IPS-NIHi11 (cell line): ENCODE measurements at regions not wholly inside any gene's neighbourhood (a gene's known extent, or its start where the extent isn't known, plus 50 kb on each side); places are given as distances from the start of the nearest gene placed in this dataset.
"Not testable (repeated sequence)": the region's sequence is repeated elsewhere in the genome, so short reads cannot be mapped to it uniquely, and the experiment has no call there.

Experiments
- DNase-seq: peaks from one replicate; pipeline ENCODE4 v3.0.0; 2012; ENCODE audit warnings: mixed read lengths, low spot score

DNA sequence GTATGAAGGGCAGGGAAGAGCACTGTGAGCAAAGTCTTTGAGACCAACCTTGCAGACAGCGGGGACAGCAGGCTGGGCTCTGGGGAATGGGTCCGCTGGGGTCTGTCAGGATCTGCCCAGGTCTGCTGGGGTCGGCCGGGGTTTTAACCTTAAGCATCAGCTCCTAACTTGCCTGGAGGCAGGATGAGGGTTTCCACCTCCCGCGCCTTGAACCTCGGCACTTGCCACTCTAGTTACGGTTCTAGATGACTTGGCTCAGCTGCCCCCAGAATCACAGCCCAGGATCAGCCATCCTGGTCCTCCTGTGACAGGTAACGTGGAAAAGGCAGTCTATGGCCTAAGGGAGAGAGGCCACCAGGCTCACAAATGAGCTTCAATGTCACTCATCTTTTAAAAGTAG, 50.4 kb upstream of the CACUL1 start:
- DNase-seq, result no peak

GRCh38 chr10:118807512-118808305, 52.9 kb upstream of the CACUL1 start:
- DNase-seq, result no peak

- no peak for DNase-seq
These were observed 54.0 kb upstream of the CACUL1 start for GRCh38 chr10:118808601-118809356.

- no peak for DNase-seq
These were observed 54.8 kb upstream of the CACUL1 start for GRCh38 chr10:118809357-118810220.

GRCh38 chr10:118810796-118811505, 56.2 kb upstream of the CACUL1 start:
- DNase-seq, result no peak

- no peak for DNase-seq
These were observed 57.1 kb upstream of the CACUL1 start for GRCh38 chr10:118811675-118812392.

GRCh38 chr10:118812393-118812740, 57.6 kb upstream of the CACUL1 start:
- peak; percentile 42 for DNase-seq

- not testable (repeated sequence) for DNase-seq
These were observed 58.2 kb upstream of the CACUL1 start for GRCh38 chr10:118813001-118813400.

GRCh38 chr10:118816471-118817168, 61.9 kb upstream of the CACUL1 start:
- no peak for DNase-seq

- DNase-seq, result no peak
These were observed 62.7 kb upstream of the CACUL1 start for GRCh38 chr10:118817328-118818068.

DNA sequence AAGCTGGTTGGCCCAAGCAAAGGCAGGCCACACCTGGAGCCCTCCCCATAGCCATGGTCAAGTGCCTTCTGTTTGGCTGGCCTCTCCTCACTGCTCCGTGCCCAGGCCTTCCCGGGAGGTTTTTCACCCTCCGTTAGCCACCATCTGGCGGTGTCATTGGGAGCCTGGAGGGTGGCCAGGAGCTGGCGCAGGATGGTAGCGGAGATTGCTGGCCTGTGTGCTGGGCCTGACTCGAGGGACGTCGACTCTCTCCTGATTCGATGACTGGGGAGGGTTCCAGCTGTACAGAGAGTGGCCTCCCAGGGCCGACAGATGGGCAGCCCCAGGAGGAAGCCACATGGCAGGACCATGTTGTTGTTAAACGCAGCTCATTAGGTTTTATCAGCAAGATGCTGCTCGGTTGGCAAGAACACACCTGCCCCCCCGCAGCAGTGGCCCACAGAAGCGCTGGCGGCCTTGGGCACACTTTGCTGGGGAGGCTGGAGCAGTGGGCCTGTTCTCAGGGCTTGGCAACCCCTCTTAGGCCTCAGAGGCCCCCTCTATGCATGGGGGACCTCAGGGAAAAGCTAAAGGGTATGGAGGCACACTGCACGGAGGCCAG, 64.0 kb upstream of the CACUL1 start:
- DNase-seq, result peak; percentile 42

DNA sequence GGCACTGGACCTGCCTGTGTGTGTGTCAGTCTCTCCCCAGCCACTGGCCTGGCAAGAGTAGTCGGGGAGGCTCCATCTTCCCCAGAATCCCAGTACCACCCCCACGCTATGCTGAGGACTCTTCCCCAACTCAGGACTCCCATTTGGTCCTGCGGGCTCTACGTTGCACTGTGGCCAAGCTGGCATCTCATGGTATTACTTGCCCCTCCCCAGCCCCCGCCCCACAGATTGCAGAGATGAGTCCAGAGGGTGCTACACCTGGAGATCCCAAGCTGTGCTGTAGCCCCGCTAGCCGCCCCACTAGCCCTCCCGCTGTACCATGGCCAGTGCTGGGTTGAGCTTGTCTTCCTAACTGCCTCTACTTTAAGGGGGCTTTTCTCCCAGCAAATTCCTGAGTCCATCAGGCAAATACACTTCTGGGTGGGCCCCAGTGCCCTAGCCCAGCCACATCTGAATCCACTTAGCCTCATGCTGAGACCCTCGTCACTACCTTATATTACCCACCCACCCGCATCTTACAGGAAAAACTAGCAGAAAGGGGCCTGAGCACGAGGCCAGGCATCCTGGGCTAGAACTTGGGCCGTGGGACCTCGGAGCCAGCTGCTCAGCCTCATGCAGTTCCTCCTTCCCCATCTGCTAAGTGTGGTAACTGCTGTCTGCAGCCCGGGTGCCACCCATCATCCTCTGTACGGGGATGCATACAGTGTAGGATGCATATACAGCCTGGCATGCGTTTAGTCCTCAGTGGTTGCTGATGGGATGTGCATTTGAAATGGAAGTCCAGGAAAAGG, 65.8 kb upstream of the CACUL1 start:
- no peak for DNase-seq

DNA sequence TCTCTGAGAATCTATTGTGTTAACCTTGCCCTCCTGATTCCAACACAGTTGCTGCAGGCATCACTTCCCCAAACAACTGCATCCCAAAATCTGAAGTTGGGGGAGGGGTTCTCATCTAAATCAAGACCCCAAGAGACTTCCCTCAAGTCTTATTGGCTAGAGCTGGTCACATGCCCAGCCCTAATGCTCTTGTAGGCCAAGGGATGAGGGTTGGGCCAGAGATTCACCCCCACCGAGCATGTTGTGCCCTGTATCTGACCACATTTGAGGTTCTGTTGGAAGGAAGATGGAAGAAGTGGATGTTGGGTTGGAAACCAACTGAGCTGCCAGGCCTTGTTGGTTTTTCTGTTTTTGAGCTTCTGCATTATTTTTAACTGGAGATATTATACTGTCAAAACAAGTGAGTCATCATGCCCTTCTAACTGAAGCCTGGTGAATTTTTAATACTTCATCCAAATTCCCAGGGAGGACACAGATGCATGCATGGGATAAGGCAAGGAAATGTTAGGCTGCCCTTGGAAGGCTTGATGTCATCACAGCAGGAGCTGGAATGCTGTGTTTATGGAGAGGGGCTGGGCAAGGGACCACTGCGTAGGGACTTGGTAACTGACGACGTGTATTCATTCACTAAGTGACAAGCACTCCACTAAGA, 68.6 kb upstream of the CACUL1 start:
- no peak for DNase-seq

- no peak for DNase-seq
These were observed 72.3 kb upstream of the CACUL1 start for GRCh38 chr10:118827053-118827452.

DNA sequence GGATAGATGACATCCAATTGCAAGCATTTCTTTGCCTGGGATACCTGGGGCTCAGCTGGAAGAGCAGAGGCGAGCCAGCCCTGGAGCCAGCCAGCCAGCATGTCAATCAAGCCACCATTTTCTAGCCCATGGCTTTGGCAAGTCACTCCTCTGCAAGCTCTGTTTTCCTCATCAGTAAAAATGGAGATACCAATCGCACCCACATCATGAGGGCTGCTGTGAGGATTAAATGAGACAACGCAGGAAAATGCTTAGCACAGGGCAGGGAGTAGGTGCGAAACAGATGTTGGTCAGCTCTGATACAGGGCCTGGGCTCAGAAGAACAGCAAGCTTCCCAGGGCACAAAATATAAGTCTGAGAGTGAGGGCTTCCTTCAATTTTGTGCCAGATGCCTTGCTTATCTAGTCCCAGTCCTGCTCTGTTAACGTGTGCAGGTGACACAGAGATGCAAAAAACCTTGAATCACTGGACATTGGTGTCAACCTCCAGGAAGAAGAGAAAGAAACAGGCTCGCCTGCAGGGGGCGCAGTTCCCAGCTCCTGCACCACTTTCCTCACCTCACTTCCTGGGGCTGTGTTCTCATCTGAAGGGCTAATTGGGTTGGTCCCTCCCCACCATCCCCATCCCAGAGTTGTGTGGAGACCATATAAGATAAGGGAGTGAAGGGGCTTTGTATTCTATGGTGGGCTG, 72.8 kb upstream of the CACUL1 start:
- peak; percentile 35 for DNase-seq

DNA sequence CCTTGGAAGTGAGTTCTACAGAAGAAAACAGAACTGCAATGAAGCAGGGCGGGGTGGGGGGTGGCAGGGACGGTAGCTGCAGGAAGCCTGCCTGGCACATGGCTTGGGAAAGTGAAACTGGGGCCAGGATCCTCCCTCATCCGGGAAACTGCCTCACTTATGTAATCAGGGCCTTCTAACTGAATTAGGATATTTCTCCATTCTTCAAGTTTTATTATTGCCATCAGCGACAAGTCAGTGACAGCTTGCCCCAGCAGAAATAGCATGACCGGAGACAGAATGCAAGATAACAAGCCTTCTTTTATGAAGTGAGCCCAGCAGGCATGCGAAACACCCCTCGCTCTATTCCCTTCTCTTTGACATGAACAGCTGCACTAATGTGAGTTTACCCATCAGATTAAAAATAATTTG, 77.5 kb upstream of the CACUL1 start:
- no peak for DNase-seq

DNA sequence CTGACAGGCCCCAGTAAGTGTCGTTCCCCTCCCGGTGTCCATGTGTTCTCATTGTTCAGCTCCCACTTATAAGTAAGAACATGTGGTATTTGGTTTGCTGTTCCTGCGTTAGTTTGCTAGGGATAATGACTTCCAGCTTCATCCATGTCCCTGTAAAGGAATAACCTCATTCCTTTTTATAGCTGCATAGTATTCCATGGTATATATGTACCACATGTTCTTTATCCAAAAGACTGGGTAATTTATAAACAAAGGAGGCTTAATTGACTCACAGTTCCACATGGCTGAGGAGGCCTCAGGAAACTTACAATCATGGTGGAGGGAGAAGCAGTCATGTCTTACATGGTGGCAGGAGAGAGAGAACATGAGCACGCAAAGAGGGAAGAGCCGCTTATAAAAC, 79.6 kb upstream of the CACUL1 start:
- not testable (repeated sequence) for DNase-seq
